Adrenal gland (tissue), 9 donors: ENCODE measurements at regions not wholly inside any gene's neighbourhood (a gene's known extent, or its start where the extent isn't known, plus 50 kb on each side); places are given as distances from the start of the nearest gene placed in this dataset.

Source experiments
- DNase-seq, 7 donors: peaks; one replicate each; pipeline ENCODE4 v3.0.0-alpha.2; 2019 to 2020
- H3K27ac ChIP-seq, 5 donors: fragments of 200-600 bp; sonication (generic) in 4 of 5; 1 replicate in 3 of 5; 2 replicates in 2 of 5; pipeline versions ENCODE4 v1.5.1 to v1.8.0; 2016 to 2020; ENCODE audit warnings: mild to moderate bottlenecking in 1 of 5
- H3K27me3 ChIP-seq: fragments of 200-600 bp; 2 replicates; pipeline ENCODE4 v1.8.0; 2021
- H3K36me3 ChIP-seq, 2 donors: fragments of 200-600 bp; replicated peaks in 1 of 2; 1 replicate in 1 of 2; 2 replicates in 1 of 2; pipeline versions ENCODE4 v1.5.1 to v1.8.0; 2018 to 2022
- H3K4me1 ChIP-seq, 2 donors: fragments of 200-600 bp; replicated peaks in 1 of 2; 1 replicate in 1 of 2; 2 replicates in 1 of 2; pipeline versions ENCODE4 v1.5.1 to v1.8.0; 2018 to 2021
- H3K4me3 ChIP-seq, 4 donors: fragments of 200-600 bp; sonication (generic) in 3 of 4; one replicate each; pipeline ENCODE4 v1.5.1; 2016 to 2018
- H3K9me3 ChIP-seq, 3 donors: fragments of 200-600 bp; sonication (generic) in 1 of 3; replicated peaks in 1 of 3; 1 replicate in 2 of 3; 2 replicates in 1 of 3; pipeline versions ENCODE4 v1.5.1 to v1.8.0; 2016 to 2021
- POLR2A ChIP-seq, 2 donors: fragments of 450-650 bp; IDR thresholded peaks; one replicate each; pipeline ENCODE4 v1.6.1; 2017; ENCODE audit warnings: antibody characterized with exemption in 2 of 2, mild to moderate bottlenecking in 2 of 2, moderate library complexity in 1 of 2
- WGBS, 4 donors: extraction: QIAGEN DNeasy Blood & Tissue Kit in 2 of 4; methylation state at CpG; one replicate each; pipeline versions ENCODE4 v1.1.5 to v1.1.7; 2013 to 2017; 5-methylcytosine and 5-hydroxymethylcytosine counted together
- intact Hi-C, 2 donors: fragments of 100-400 bp; cut with DNase I; formaldehyde crosslinking; loops; one replicate each; pipeline versions ENCODE4 v1.14.1 to v1.15.0; 2022 to 2023
- TF ChIP-seq, protein P1 (sequence below), 6 experiments: fragments of 450-650 bp in 4 of 6; fragments of 200-600 bp in 2 of 6; sonication (generic) in 1 of 6; IDR thresholded peaks; 1 replicate in 5 of 6; 2 replicates in 1 of 6; pipeline versions ENCODE4 v1.5.1 to v1.8.0; 2016 to 2021; ENCODE audit warnings: antibody characterized with exemption in 6 of 6, mild to moderate bottlenecking in 2 of 6, moderate library complexity in 1 of 6
- donor health status: healthy with polysubstance abuse.
- donor health status: Bipolar disorder and iron deficiency.
- donor health status: DM: yes; HTN: yes; CAD: no.
- donor health status: DM: no; HTN: no; CAD: no.
- donor health status: DM: no; HTN: no; CAD: no.

DNA sequence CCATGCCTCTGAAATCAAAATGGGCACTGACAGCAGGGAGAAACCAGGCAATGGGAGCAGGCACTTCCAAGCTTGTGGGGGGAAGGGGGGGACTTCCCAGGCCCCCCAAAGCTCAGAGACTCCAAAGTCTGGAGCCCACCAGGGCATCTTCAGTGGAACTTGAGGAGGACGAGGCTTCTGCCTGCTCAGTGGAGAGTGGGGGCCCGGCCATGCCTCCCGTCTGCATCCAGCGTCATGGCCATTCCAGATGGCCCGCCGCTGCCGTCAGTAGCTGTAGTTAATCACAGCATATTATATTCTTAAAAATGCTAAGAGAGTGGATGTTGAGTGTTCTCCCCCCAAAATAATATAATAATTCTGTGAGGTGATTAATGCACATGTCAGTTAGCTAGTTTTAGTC, 315.2 kb downstream of the KCNJ2 start:
- no peak for DNase-seq
- Histone ChIP-seq H3K36me3 (no peaks in the 10 kb centered on the region), H3K9me3 (no peaks in the 10 kb centered on the region), H3K4me3 (no peak overlapping the region), H3K27ac (no peak overlapping the region), H3K4me1 (no peaks in the 10 kb centered on the region), H3K27me3 (no peaks in the 10 kb centered on the region)
- 71 to 93% (median 84%) methylated on average over 7 of the region's 7 CpGs for WGBS, 4 donors
- TF ChIP-seq POLR2A (IDR thresholded peaks at IDR 0.05): no peak
- TF ChIP-seq, protein P1, sequence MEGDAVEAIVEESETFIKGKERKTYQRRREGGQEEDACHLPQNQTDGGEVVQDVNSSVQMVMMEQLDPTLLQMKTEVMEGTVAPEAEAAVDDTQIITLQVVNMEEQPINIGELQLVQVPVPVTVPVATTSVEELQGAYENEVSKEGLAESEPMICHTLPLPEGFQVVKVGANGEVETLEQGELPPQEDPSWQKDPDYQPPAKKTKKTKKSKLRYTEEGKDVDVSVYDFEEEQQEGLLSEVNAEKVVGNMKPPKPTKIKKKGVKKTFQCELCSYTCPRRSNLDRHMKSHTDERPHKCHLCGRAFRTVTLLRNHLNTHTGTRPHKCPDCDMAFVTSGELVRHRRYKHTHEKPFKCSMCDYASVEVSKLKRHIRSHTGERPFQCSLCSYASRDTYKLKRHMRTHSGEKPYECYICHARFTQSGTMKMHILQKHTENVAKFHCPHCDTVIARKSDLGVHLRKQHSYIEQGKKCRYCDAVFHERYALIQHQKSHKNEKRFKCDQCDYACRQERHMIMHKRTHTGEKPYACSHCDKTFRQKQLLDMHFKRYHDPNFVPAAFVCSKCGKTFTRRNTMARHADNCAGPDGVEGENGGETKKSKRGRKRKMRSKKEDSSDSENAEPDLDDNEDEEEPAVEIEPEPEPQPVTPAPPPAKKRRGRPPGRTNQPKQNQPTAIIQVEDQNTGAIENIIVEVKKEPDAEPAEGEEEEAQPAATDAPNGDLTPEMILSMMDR (IDR thresholded peaks at IDR 0.05): no peak
- intact Hi-C loops: no loop called here

DNA sequence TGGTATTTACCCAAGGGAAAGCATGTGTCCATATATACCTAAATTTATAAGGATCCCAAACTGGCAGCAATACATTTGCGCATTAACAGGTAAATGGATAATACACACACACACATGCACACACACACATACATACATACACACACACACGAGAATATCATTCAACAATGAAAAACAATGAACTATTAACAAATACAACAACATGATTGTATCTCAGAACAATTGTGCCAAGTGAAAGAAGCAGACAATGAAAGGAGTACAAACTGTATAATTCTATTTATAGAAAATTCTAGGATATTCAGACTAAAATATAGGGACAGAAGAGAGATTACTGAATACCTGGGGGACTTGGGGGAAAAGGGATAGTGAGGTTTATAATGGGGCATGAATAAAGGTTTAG, 323.0 kb downstream of the KCNJ2 start:
- WGBS, 4 donors: 49 to 68% (median 58%) methylated on average over 2 of the region's 2 CpGs
- Histone ChIP-seq H3K9me3 (no peaks in the 10 kb centered on the region), H3K4me3 (no peak overlapping the region), H3K27ac (no peak overlapping the region), H3K36me3 (no peaks in the 10 kb centered on the region), H3K4me1 (no peaks in the 10 kb centered on the region), H3K27me3 (no peaks in the 10 kb centered on the region)
- DNase-seq: no peak
- TF ChIP-seq, protein P1 (IDR thresholded peaks at IDR 0.05): no peak
- TF ChIP-seq POLR2A (IDR thresholded peaks at IDR 0.05): no peak
- intact Hi-C loops: no loop called here

DNA sequence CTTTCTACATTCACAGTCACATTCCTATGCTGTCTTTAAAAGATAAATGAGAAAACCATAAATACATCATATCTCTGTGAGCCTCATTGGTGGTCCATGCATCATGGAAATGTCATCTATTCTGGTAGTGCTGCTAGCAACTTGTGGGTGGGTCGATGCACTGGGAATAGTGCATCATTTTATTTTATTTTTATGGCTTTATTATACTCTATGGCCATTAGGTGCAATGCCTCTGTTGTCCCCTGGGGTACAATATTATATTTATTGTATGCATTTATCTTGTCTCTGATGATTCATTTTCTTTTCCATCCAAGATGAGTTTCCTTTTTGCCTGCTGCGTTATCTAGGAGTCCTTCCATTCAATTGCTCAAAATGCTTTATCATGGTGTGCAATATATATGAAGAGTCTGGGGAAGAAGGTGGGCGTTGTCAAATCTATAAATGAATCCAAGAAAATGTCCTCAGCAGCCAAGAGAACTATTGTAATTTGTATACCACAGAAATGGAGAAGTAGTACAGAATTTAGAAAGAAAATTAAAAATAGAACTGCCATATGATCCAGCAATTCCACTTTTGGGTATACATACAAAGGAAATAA, 324.0 kb downstream of the KCNJ2 start:
- Histone ChIP-seq H3K27ac (no peak overlapping the region), H3K36me3 (no peaks in the 10 kb centered on the region), H3K9me3 (no peaks in the 10 kb centered on the region), H3K27me3 (no peaks in the 10 kb centered on the region), H3K4me3 (no peak overlapping the region), H3K4me1 (no peaks in the 10 kb centered on the region)
- intact Hi-C loops: no loop called here
- WGBS, 4 donors: 53 to 69% (median 66%) methylated on average over 3 of the region's 3 CpGs
- TF ChIP-seq, protein P1 (IDR thresholded peaks at IDR 0.05): no peak
- TF ChIP-seq POLR2A (IDR thresholded peaks at IDR 0.05): no peak
- DNase-seq: no peak

DNA sequence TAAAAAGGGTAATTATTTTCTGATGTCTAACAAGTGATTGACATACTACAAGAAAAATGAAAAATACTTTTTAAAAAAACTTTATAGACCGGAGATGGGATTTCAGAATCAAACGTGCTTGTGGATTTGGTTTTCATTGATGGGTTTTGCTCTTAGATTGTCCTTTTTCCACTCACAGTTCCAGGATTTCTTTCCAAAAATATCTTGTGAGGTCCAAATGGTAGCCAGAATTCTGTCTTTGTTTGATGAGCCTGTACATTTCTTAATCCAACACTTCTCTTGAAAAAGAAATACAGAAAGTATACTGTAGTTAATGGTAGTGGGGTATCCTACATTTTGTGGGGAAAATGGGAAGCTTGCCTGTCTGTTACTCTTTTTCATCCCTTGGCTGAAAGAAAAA, 329.3 kb downstream of the KCNJ2 start:
- WGBS, 4 donors: 61 to 66% (median 62%) methylated on average over 2 of the region's 2 CpGs
- TF ChIP-seq, protein P1 (IDR thresholded peaks at IDR 0.05): no peak
- no peak for TF ChIP-seq POLR2A (IDR thresholded peaks at IDR 0.05)

More for the DNA sequence above, 329.3 kb downstream of the KCNJ2 start:
- Histone ChIP-seq H3K36me3 (no peaks in the 10 kb centered on the region), H3K27me3 (no peaks in the 10 kb centered on the region), H3K4me3 (no peak overlapping the region), H3K9me3 (no peaks in the 10 kb centered on the region), H3K27ac (no peak overlapping the region), H3K4me1 (no peaks in the 10 kb centered on the region)
- intact Hi-C loops: no loop called here
- DNase-seq: no peak
